ENCODE measurements at regions not wholly inside any gene's neighbourhood (a gene's known extent, or its start where the extent isn't known, plus 50 kb on each side); places are given as distances from the start of the nearest gene placed in this dataset.

DNA sequence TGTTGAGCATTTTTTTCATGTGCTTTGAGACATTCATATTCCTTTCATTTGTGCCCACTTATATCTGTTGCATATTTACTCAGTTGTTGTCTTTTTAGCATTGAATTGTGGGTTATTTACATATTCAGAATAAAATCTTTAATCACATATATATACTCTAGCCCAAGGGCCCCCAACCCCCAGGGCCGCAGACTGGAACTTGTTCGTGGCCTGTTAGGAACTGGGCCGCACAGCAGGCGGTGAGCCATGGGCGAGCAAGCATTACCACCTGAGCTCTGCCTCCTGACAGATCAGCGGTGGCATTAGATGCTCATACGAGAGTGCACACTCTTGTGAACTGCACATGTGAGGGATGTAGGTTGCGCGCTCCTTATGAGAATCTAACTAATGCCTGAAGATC is 480.6 kb downstream of the KCTD8 start:
- in situ Hi-C loops (cut with MboI; ENCODE audit: low sequenced_read_pairs, unreplicated experiment), result no loop called here
- TF ChIP-seq, protein P1, sequence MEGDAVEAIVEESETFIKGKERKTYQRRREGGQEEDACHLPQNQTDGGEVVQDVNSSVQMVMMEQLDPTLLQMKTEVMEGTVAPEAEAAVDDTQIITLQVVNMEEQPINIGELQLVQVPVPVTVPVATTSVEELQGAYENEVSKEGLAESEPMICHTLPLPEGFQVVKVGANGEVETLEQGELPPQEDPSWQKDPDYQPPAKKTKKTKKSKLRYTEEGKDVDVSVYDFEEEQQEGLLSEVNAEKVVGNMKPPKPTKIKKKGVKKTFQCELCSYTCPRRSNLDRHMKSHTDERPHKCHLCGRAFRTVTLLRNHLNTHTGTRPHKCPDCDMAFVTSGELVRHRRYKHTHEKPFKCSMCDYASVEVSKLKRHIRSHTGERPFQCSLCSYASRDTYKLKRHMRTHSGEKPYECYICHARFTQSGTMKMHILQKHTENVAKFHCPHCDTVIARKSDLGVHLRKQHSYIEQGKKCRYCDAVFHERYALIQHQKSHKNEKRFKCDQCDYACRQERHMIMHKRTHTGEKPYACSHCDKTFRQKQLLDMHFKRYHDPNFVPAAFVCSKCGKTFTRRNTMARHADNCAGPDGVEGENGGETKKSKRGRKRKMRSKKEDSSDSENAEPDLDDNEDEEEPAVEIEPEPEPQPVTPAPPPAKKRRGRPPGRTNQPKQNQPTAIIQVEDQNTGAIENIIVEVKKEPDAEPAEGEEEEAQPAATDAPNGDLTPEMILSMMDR (IDR thresholded peaks at IDR 0.05; ENCODE audit: borderline replicate concordance, control extremely low read depth, extremely low read depth, insufficient read depth, missing control alignments), result no peak
- DNase-seq (ENCODE audit: low spot score), result no peak

DNA sequence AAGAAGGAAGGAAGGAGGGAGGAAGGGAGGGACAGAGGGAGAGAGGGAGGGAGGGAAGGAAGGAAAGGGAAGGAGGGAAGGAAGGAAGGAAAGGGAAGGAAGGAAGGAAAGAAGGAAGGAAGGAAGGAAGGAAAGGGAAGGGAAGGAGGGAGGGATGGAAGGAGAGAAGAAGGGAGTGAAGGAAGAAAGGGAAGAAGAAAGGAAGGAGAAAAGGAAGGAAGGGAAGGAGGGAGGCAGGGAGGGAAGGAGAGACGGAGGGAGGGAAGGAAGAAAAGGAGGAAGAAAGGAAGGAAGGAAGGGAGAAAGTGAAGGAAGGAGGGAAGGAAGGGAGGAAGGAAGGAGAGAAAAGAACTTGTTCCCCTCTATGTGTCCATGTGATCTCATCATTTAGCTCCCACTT is 465.0 kb downstream of the KCTD8 start:
- in situ Hi-C loops (cut with MboI; ENCODE audit: low sequenced_read_pairs, unreplicated experiment), result no loop called here
- TF ChIP-seq, protein P1 (IDR thresholded peaks at IDR 0.05; ENCODE audit: borderline replicate concordance, control extremely low read depth, extremely low read depth, insufficient read depth, missing control alignments), result no peak
- no peak for DNase-seq (ENCODE audit: low spot score)

DNA sequence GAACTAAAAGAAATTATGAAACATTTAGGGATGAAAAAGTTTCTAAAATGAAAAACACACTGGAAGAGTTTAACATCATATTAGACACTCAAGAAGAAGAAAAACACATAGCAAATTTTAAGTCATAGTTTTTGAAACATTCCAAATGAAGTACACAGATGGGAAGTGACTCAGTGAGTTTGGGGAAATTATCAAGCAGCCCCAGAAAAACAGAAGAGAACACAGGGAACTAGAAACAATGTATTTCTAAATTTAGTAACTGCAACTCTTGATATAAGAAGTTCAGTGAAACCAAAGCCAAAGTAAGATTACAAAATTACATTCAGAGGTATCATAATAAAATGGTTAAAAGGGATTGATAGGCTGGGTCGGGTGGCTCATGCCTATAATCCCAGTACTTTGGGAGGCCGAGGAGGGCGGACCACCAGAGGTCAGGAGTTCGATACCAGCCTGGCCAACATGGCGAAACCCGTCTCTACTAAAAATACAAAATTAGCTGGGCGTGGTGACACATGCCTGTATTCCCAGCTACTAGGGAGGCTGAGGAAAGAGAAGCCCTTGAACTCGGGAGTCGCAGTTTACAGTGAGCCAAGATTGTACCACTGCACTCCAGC is 461.2 kb downstream of the KCTD8 start:
- no peak for DNase-seq (ENCODE audit: low spot score)
- in situ Hi-C loops (cut with MboI; ENCODE audit: low sequenced_read_pairs, unreplicated experiment), result no loop called here
- TF ChIP-seq, protein P1 (IDR thresholded peaks at IDR 0.05; ENCODE audit: borderline replicate concordance, control extremely low read depth, extremely low read depth, insufficient read depth, missing control alignments), result no peak

DNA sequence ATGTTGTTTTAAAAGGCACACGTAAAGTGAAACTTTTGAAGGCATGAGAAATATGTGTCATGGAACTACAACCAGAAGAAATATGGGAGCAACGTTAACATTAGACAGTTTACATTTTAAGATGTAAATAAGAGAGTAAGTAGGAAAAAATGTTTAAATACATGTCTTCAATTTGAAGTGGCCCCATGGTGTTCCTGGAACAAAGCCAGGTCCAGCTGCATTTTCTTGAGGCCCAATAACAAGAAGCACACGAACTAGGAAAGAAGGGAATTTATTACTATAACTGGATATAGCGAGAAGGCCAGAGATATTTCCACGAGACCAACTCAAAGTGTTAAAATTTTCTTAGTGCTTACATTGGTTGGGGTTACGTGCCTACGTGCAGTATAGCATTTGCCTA is 458.1 kb downstream of the KCTD8 start:
- in situ Hi-C loops (cut with MboI; ENCODE audit: low sequenced_read_pairs, unreplicated experiment), result no loop called here
- DNase-seq (ENCODE audit: low spot score), result no peak
- TF ChIP-seq, protein P1 (IDR thresholded peaks at IDR 0.05; ENCODE audit: borderline replicate concordance, control extremely low read depth, extremely low read depth, insufficient read depth, missing control alignments), result no peak

DNA sequence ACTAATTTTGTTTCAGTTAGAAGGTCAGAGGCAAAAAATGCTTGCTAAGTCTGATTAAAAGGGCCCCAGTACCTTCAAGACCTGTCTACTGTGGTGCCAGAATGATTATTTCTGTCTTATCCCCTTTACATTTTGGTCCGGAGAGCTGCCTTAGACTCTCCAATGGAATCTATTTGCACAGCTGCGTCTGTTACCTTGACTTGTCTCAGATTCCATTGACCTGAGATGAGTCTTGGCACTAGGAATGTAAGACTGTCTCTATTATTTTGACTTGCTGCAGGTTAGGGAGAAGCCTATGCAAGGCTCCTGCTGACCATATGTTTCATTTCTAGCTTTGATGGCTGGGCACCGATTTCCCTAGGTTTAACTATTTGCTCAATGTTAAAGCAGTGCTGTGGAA is 457.6 kb downstream of the KCTD8 start:
- no peak for DNase-seq (ENCODE audit: low spot score)
- in situ Hi-C loops (cut with MboI; ENCODE audit: low sequenced_read_pairs, unreplicated experiment), result no loop called here

DNA sequence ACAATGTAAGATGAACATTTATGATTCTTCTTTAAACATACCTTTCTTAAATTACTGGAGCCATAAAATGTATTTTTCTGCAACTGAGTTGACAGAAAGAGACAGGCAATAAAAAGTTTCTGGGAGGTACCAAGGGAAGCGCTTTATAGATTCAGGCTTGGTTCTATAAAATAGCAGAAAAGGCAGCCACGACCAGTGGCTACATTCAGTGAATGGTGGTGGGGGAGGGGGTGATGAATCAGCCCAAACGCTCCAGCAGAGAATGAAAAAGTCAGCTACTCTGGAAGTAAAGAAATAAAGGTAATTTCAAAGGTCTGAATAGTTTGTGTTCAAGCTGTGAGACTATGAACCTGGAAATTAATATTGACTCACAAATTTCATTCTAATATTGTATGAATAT is 456.1 kb downstream of the KCTD8 start:
- in situ Hi-C loops (cut with MboI; ENCODE audit: low sequenced_read_pairs, unreplicated experiment), result no loop called here
- TF ChIP-seq, protein P1 (IDR thresholded peaks at IDR 0.05; ENCODE audit: borderline replicate concordance, control extremely low read depth, extremely low read depth, insufficient read depth, missing control alignments), result no peak
- no peak for DNase-seq (ENCODE audit: low spot score)

More for the DNA sequence above, 457.6 kb downstream of the KCTD8 start:
- TF ChIP-seq, protein P1 (IDR thresholded peaks at IDR 0.05; ENCODE audit: borderline replicate concordance, control extremely low read depth, extremely low read depth, insufficient read depth, missing control alignments), result no peak

All from GM13976 (cell line).